HG03025 (cell line): ENCODE measurements at regions not wholly inside any gene's neighbourhood (a gene's known extent, or its start where the extent isn't known, plus 50 kb on each side); places are given as distances from the start of the nearest gene placed in this dataset.
"Not testable (repeated sequence)": the region's sequence is repeated elsewhere in the genome, so short reads cannot be mapped to it uniquely, and the experiment has no call there.

Source experiments
- ATAC-seq: cut with Tn5 transposase; IDR thresholded peaks from one replicate; pipeline ENCODE4 v1.9.1; 2021; ENCODE audit warnings: mild to moderate bottlenecking, moderate library complexity; ENCODE audit not compliant: unreplicated experiment, low FRiP score

DNA sequence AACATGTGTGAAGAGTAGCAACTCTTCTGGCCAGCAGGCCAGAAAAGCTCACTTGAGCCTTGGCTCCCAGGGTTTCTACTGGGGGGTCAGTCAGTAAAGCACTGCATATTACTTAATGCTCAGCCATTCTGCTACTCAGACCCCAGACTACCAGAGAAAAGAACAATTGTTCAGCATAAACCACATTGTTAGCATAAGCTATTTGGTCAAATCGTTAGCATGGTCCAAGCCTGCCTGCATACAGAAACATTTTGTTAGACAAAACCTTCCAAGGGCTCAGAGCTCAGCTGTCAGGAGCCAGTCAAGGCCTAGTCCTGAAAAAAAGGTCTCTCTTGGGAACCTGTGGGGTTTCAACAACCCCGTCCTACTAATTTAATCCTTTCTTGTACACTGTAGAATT lies 449.3 kb downstream of the PRR16 start:
- no peak for ATAC-seq

DNA sequence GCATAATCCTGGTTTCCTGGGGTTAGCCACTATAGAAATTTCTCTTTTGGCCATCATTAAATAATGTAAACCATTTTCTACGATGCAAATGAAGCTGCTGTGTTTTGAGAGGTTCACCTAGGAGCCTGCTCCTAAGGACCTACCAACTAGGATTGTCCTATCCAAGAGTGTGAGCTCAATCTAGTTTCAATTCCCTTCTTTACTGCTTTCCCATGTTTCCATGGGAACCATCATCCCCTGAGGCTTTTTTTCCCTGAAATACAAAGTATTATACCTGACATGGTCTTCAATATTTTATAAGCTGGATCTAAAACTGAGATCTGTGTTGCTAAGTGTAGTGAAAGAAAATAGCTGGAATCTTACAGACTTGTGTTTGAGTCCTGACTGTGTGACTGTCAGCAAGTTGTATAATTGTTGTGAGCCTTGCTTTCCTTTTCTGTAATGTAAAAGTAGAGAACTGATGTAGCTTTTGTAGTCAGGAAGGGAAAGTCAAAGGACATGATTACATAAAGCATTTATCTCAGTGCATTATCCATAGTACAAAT lies 453.2 kb downstream of the PRR16 start:
- no peak for ATAC-seq

DNA sequence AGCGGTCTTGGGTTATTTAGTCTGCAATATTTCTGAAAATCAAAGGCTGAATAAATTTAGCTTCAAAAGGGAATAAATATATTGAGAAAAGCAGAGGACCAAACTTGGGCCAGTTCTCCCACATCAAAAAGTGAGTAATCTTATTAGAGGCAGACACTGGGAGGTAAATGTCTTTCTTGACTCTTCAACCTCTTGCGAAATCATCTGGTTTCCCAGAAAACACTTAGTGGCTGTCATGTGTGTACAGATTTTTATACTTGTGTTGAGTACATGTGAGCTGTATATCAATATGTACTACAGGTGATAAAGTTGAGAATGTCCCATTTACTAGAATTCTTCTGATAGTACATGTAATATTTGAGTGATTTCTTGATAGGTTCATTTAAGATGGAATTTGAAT lies 454.9 kb downstream of the PRR16 start:
- no peak for ATAC-seq

DNA sequence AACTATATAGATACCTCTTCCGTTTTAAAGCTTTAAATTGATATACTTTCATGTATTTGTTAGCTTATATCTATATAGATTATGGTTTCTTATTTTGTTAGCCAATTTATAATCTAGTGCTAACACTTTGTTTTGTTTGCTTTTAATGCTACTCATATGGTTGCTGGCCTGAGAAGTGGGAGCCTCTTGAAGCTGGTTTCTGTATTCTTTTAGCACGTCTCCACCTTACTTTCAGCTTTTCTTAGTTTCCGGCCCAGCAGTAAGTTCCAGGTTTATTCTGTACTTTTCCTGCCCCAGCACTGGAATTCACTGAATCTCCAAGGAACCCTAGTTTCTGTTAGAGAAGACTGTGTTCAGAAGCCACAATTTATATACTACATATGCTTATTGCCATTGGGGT lies 458.9 kb downstream of the PRR16 start:
- no peak for ATAC-seq

DNA sequence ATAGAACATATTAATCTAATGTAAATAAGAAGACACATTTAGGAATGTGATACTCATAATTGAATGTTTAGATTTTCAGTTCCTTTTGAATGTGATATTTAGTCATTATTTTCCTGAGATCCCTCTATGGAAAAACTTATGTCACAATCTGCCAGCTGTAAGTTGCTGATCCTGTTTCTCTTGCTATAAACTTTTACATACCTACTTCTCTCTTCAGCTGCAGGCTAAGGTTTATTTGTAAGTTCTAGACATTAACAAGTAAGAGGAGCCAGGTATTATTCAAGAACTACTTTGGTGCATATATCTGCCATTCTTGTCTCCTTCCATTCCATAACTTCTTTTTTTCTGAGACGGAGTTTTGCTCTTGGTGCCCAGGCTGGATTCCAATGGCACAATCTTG lies 462.4 kb downstream of the PRR16 start:
- no peak for ATAC-seq

DNA sequence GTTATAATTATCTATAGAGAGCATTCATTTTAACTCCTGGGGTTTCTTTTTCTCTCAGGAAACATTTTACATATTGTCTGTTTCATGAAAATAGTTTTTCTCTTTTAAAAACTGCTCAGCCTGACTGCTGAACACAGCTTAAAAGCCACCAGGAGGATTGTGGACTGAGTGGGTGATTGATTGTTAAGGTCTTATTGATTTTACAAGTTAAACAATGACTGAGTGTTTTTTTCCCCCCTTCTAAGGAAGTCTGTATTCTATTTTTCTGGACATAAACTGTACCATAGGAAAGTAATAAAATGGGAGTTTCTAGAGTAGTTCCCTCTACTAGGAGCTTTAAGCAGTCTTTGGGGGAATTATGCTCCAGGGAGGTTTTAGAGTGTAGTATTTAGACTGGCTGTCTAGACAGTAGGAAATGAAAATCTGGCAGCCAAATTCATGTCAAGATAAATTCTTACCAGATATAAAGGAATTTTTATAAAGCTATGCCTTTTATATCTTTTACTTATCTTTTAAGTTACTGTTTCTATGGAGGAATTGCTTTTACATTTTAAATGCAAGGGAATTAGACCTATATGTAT lies 463.9 kb downstream of the PRR16 start:
- no peak for ATAC-seq

DNA sequence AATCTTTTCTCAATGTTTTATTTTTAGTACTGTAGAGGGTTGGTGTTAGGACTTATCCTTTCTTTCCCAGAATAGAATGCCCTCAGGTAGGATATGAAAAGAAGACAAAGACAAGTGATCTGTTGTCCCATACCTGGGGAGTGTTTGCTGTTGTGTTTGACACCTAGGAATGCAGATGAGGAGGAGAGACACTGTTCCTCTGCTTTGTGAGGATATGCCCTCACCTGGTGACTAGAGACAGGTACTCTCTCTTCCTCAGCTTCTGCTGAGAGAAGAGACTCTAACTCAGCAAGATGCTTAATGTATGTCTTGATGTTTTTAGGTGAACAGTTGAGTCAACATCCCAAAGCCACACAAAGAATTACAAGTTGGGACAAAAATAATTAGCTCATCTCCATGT lies 468.4 kb downstream of the PRR16 start:
- ATAC-seq, result no peak

DNA sequence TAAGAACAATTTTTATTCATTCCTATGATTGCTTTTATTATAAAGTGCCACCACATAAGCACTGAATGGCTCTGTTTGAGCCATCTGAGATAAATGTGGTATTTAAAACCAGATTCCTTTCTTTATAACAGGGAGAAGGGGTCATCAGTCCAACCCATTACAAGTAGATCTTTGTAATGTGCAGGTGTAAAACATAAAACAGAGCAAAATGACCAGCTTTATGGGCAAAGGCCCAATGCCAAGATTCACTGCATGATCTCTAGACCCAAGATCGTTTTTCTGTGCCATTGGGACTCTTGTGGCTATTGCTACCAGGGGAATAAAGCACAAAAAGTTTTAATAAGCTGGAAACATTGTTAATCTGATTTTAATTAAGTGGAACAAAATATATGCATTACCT lies 469.9 kb downstream of the PRR16 start:
- ATAC-seq, result no peak

DNA sequence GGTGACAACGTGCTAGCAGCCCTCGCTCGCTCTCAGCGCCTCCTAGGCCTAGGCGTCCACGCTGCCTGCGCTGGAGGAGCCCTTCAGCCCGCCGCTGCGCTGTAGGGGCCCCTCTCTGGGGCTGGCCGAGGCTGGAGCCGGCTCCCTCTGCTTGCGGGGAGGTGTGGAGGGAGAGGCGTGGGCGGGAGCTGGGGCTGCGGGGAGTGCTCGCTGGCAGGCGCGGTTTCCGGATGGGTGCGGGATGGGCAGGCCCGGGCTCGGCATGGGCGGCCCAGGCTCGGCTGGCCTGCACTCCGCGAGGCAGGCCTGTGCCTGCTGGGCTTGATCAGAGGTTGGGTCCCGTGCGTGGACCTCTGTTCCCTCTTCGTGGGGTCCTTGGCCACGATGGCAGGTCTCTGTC lies 472.6 kb downstream of the PRR16 start:
- no peak for ATAC-seq

DNA sequence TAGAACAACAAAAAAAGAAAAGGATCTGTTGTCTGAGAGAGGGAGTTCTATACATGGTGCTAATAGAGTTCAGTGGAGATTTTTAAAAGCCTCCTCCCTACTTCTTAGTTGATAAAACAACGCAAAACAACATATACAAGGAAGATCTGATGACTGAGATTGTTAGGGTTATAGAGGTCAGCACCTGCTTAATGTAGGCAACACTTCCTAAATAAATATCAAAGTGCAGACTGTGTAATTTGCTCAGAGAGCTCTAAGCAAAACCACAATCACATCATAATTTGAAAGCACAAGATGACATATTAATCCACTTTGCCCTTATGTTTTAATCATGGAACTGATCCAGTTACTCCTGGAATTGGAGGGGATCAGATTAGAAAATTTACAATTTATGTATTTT lies 474.5 kb downstream of the PRR16 start:
- ATAC-seq, result no peak

DNA sequence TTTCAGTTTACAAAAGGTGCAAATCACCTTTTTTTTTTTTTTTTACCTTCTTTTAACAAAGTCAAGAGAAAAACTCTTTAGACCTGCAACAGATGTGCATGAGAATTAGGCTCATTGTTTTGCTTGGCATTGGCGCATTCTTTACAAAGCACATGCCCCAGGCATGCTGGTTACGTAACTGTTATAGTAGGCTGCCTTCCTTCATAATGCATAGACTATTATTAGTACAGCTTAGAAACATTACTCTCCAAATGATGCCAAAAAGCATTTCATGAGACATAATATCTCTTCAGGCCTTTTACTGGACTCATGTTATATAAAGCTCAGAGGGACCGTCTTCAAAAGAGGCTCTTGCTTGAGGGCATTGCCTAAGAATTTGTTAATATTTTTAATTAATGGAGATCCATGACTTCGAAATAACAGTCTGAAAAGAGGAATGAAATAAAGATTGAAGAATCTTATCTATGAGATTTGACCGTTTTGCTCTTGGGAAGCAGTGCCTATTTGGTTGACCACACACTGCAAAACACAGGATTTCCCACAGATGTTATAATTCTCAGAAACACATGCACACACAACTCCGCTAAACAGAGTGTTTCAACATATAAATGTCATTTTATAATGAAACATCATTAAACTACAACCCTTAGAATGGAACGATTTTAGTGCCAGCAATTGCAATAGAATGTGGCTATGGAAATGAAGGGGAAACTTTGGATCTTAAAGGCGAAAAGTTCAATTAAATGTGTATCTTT lies 478.7 kb downstream of the PRR16 start:
- ATAC-seq, result no peak

DNA sequence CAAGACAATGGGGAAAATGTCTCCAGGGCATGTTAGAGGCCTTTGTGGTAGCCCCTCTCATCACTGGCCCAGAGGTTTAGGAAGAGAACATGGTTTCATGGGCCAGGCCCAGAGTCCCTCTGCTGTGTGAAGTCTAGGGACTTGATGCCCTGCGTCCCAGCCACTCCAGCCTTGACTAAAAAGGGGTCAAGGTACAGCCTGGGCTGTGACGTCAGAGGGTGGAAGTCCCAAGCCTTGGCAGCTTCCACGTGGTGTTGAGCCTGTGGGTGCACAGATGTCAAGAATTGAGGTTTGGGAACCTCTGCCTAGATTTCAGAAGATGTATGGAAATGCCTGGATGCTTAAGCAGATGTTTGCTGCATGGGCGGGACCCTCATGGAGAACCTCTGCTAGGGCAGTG lies 485.5 kb downstream of the PRR16 start:
- ATAC-seq, result not testable (repeated sequence)

DNA sequence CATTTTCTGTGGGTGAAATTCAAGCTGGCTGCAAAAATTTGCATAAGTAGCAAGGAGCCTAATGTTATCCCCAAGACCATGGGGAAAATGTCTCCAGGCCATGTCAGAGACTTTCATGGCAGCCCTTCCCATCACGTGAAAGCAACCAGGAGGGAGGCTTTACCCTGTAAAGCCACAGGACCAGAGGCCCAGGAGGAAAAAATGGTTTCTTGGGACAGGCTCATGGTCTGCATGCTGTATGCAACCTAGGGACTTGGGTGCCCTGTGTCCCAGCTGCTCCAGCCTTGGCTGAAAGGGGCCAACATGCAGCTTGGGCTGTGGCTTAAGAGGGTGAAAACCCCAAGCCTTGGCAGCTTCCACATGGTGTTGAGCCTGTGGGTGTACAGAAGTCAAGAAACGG lies 489.3 kb downstream of the PRR16 start:
- ATAC-seq, result not testable (repeated sequence)

DNA sequence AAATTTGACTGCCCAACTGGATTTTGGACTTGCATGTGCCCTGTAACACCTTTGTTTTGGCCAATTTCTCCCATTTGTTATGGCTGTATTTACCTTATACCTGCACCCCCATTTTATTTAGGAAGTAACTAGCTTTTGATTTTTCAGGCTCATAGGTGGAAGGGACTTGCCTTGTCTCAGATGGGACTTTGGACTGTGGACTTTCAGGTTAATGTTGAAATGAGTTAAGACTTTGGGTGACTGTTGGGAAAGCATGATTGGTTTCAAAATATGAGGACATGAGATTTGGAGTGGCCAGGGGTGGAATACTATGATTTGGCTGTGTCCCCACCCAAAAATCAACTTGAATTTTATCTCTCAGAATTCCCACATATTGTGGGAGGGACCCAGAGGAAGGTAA lies 490.2 kb downstream of the PRR16 start:
- ATAC-seq, result no peak

DNA sequence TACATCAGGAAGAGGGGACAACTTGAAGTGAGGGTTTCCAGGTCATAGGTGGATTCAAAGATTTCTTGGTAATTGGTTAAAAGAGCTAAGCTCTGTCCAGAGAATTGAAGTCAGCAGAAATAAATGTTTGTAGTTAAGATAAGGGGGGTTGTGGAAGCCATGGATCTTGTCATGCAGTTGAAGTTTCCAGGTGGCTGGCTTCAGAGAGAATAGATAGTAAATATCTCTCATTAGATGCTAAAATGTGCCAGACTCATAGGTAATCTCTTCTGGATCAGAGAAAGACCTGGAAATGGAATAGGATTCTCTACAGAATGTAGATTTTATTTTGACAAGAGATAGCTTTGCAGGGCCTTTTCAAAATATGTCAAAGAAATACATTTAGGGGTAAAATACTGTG lies 491.7 kb downstream of the PRR16 start:
- no peak for ATAC-seq

DNA sequence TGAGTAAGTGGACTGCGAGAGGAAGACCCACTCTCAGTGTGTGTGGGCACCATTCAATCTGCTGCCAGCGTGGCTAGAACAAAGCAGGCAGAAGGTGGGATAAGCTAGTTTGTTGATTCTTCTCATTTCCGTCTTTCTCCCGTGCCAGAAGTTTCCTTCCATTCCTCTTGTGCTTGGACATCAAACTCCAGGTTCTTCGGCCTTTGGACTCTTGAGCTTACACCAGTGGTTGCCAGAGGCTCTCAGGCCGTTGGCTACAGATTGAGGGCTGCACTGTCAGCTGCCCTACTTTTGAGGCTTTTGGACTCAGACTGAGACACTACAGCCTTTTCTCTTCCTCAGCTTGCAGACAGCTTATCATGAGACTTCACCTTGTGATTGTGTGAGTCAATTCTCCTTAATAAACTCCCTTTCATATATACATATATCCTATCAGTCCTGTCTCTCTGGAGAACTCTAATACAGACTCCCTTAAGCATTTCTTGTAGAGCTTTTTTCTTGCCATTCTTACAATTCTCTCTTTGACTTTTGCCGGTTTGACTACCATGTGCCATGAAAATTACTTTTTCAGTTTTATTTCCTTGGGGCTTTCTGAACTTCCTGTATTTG lies 494.9 kb downstream of the PRR16 start:
- ATAC-seq, result no peak

DNA sequence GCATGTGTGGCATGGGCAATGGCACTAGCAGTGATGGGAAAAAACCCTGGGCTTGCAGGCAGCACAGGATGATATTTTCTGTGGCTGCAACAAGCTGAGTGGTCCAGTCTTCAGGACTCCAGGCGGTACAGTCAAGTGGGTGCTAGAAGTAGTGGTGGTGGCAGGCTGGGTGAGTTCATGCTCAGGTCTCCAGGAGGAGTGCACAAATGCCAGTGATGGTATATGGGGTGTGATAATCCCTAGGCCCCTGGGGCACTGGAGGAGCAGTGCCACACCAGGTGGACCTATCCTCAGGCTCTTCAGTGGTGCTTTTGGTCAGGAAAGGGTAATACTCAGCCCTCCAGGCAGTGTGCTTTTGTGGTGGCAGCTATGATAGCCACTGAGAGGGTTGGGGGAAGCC lies 496.4 kb downstream of the PRR16 start:
- no peak for ATAC-seq

DNA sequence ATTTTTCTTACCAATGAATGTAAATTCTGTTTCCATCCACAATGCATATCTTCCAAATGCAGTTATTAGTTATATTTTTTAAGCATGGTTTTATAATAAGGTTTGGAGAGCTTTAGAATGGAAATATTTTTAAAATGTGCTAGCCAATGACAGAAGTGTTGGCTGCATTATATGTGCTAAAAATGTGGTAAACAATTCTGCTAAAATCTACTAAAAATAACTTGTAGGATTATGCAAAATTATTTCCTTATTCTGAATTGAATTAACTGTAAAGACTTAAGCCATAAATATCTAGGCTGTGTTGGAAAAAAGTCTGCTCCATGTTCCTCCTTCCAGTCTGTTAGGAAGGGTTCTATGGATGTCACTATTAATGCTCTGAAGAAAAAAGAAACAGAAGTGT lies 503.3 kb downstream of the PRR16 start:
- ATAC-seq, result no peak

DNA sequence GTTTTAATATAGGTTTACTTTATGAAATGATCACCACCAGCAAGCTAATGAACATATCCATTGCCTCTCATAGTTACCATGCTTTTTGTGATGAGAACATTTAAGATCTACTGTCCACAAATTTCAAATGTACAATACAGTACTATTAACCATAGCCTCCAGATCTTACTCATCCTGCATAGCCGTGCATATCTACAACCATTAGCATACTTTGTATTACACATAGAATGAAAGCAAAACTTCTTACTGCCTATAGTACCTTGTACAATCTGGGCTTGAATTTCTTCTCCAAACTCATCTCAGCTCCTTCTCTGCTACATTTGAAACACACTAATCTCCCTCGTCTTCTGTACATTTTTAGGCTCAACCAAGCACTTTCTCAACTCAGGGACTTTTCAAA lies 510.6 kb downstream of the PRR16 start:
- ATAC-seq, result no peak

DNA sequence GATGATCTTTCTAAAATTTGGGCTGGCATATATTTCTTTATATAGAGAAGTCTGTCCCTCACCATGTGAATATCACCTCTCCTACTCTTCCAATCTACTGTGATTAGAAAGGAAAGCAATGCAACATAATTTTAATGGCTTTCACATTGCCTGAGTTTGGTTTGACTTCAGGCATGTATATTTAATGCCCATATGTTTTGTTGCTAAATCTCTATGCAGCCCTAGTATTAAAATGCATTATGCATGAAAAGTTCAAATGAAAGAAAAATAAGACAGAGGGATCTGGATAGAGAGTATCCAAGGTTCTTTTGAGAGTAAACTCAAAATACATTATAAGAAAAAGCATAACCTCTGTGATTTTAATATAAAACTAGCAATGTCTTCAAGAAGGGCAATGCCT lies 518.3 kb downstream of the PRR16 start:
- ATAC-seq, result no peak

DNA sequence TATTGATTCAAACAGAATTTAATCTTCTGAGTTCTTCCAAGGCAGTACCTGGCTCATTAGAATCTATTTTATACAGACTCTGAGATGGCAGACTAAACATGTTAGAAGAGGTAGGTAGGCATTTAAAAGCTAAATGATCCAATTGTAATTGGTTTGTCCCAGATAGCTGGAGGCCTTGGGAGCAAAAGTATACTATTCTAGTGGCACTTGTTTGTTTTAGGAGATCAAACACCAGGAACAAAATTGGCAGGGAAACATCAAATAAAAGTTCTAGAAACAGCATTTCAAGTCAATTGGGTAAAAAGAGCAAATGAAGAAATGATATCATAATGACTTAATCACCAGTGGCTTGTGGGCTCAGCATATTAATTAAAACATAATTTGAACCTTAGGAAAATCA lies 521.4 kb downstream of the PRR16 start:
- ATAC-seq, result no peak

DNA sequence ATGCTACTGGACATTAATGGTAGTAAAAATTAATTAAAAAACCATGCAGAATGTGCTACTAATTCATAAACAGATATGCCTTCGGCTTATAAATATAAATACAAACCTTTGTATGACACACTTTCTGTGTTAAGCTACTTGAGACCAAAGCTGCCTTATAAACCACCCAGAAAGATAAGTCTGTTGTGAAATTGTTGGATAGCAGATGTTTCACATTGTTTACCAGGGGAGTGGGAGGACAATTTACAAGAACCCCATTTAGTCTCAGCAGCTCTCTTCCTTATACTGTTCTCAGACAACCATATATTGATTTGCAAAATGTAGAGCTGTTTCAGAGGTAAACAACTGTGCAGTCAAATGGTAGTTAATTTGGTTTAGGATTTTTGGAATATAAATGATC lies 524.4 kb downstream of the PRR16 start:
- no peak for ATAC-seq
